Ovary (tissue), 7 donors: ENCODE measurements at regions not wholly inside any gene's neighbourhood (a gene's known extent, or its start where the extent isn't known, plus 50 kb on each side); places are given as distances from the start of the nearest gene placed in this dataset.

ENCODE experiments used
- DNase-seq, 5 donors: peaks; one replicate each; pipeline ENCODE4 v3.0.0-alpha.2; 2019 to 2020
- H3K27ac ChIP-seq, 2 donors: fragments of 200-600 bp; one replicate each; pipeline versions ENCODE4 v1.5.1 to v1.8.0; 2019 to 2022
- H3K27me3 ChIP-seq: fragments of 200-600 bp; one replicate; pipeline ENCODE4 v1.8.0; 2022
- H3K36me3 ChIP-seq: fragments of 200-600 bp; sonication (generic); one replicate; pipeline ENCODE4 v1.5.1; 2019
- H3K4me1 ChIP-seq: one replicate; pipeline ENCODE4 v1.8.1; 2013; ENCODE audit warnings: mild to moderate bottlenecking, moderate library complexity; ENCODE audit not compliant: insufficient read depth
- H3K4me3 ChIP-seq: fragments of 200-600 bp; sonication (generic); one replicate; pipeline ENCODE4 v1.5.1; 2017
- H3K9me3 ChIP-seq, 2 donors: fragments of 200-600 bp in 1 of 2; sonication (generic) in 1 of 2; one replicate each; pipeline versions ENCODE4 v1.5.1 to v1.8.1; 2013 to 2019; ENCODE audit warnings: mild to moderate bottlenecking in 1 of 2, moderate library complexity in 1 of 2
- CTCF ChIP-seq, 3 donors: fragments of 450-650 bp in 2 of 3; fragments of 200-600 bp in 1 of 3; IDR thresholded peaks; one replicate each; pipeline versions ENCODE4 v1.5.1 to v1.8.0; 2016 to 2022; ENCODE audit warnings: antibody characterized with exemption in 3 of 3, mild to moderate bottlenecking in 1 of 3
- EP300 ChIP-seq: sonication (generic); formaldehyde crosslinking; IDR thresholded peaks from one replicate; pipeline ENCODE4 v1.6.1; 2017; ENCODE audit warnings: antibody characterized with exemption
- POLR2A ChIP-seq: fragments of 450-650 bp; IDR thresholded peaks from one replicate; pipeline ENCODE4 v1.6.1; 2017; ENCODE audit warnings: antibody characterized with exemption, mild to moderate bottlenecking, moderate library complexity
- WGBS, 3 donors: extraction: QIAGEN DNeasy Blood & Tissue Kit in 1 of 3; methylation state at CpG; one replicate each; pipeline versions ENCODE4 v1.1.5 to v1.1.7; 2013 to 2017; 5-methylcytosine and 5-hydroxymethylcytosine counted together
- intact Hi-C, 4 donors: fragments of 100-400 bp; cut with DNase I; formaldehyde crosslinking; loops; one replicate each; pipeline versions ENCODE4 v1.11.0 to v1.15.1; 2022 to 2023
- donor health status: DM: no; HTN: no; CAD: no; lungs with moderate emphysema.
- donor health status: DM: no; HTN: no; CAD: no.
- donor health status: Bipolar disorder and iron deficiency.
- donor health status: DM: no; HTN: no; CAD: no.
- donor health status: DM: yes; HTN: yes; CAD: no.

DNA sequence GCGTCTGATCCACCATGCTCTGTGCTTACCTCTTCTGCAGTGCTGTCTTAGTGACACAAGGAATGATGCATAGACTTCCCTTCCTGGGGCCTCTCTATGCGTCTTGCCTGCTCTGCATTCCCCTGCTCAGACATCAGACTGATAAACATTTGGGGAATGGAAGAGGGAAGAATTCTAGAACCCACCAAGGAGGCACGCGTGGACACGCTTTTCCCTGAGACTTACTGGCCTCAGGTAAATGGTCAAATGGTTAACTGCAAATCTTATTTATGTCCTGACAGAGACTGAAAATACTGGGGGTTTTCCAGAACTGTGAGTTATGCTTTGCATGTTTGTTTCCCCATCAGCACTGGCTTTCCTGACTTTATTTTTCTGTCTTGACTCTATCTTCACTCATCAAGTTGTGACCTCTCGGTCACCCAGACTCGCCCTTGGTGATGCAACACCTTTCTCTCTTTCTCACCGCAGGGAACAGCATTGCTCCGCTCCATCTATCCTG is 285.9 kb upstream of the FZD8 start:
- no peaks in the 10 kb centered on the region for H3K36me3 ChIP-seq
- no peak overlapping the region for H3K27ac ChIP-seq
- DNase-seq = no peak
- no peak for TF ChIP-seq EP300
- TF ChIP-seq POLR2A = no peak
- TF ChIP-seq CTCF (IDR thresholded peaks at IDR 0.05) = no peak
- no peaks in the 10 kb centered on the region for H3K9me3 ChIP-seq
- intact Hi-C loops = no loop called here
- H3K4me3 ChIP-seq = no peak overlapping the region
- peaks cover 2% of the 10 kb centered on the region for H3K4me1 ChIP-seq
- 93 to 95% (median 94%) methylated on average over 9 of the region's 9 CpGs for WGBS, 3 donors
- no peaks in the 10 kb centered on the region for H3K27me3 ChIP-seq

- WGBS, 3 donors = 27 to 53% (median 34%) methylated on average over 7 of the region's 7 CpGs
- peaks cover 2% of the 10 kb centered on the region for H3K4me1 ChIP-seq
- no peak overlapping the region for H3K27ac ChIP-seq
- intact Hi-C loops = no loop called here
- no peaks in the 10 kb centered on the region for H3K36me3 ChIP-seq
- H3K27me3 ChIP-seq = no peaks in the 10 kb centered on the region
- no peak for TF ChIP-seq CTCF (IDR thresholded peaks at IDR 0.05)
- TF ChIP-seq EP300 = no peak
- TF ChIP-seq POLR2A = no peak
- DNase-seq = no peak
- no peaks in the 10 kb centered on the region for H3K9me3 ChIP-seq
- H3K4me3 ChIP-seq = no peak overlapping the region
Measured at GRCh38 chr10:35927341-35927740, 285.2 kb upstream of the FZD8 start.

DNA sequence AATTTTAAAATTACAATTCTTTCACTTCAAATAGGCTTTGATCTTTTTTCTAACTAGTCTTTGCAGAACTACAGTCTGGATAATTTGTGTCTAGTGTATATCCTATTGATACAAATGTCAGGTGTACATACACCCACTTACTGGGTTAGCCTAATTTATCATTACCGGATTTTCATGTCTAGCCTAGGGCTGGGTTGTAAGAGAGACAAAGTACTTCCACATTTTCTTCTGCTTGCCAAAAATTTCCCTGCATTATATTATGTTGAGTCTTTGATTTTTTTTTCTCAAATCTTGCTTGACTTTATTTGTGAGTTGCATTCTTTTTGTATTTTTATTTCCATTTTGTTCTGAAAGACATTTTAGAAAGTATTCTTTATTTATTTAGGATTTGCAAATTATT is 284.8 kb upstream of the FZD8 start:
- intact Hi-C loops = no loop called here
- H3K27me3 ChIP-seq = no peaks in the 10 kb centered on the region

DNA sequence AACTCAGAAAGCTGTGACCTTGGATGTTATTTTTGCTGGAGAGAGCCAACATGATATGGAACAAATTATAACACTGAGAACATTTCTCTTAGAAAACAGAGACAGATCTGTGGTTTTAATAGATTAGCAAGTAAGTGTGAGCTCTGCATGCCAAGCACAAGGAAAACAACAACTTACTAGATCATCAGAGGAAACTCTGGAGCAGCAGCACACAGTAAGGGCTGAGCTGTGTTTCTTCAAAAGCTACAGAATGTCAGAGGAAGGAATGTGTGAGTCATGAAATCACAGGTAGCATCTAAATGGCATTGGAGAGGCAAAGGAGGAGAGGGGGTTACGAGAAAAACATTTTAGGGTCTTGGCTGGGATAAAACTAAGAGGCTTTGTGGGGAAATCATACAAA is 283.4 kb upstream of the FZD8 start:
- no peak for DNase-seq
- Histone ChIP-seq H3K27me3 (no peaks in the 10 kb centered on the region), H3K36me3 (no peaks in the 10 kb centered on the region), H3K27ac (no peak overlapping the region), H3K4me1 (peaks cover 2% of the 10 kb centered on the region), H3K4me3 (no peak overlapping the region), H3K9me3 (no peaks in the 10 kb centered on the region)
- intact Hi-C loops = no loop called here
- TF ChIP-seq EP300 = no peak
- TF ChIP-seq POLR2A = no peak
- TF ChIP-seq CTCF (IDR thresholded peaks at IDR 0.05) = no peak
- 7 to 50% (median 31%) methylated on average over 1 of the region's 1 CpG for WGBS, 3 donors

More for the DNA sequence above, 284.8 kb upstream of the FZD8 start:
- H3K36me3 ChIP-seq = no peaks in the 10 kb centered on the region
- H3K4me3 ChIP-seq = no peak overlapping the region
- no peak for TF ChIP-seq EP300
- no peak for TF ChIP-seq CTCF (IDR thresholded peaks at IDR 0.05)
- no peak for TF ChIP-seq POLR2A
- H3K4me1 ChIP-seq = peaks cover 2% of the 10 kb centered on the region
- H3K9me3 ChIP-seq = no peaks in the 10 kb centered on the region
- WGBS, 3 donors = 42 to 55% (median 52%) methylated on average over 1 of the region's 1 CpG
- no peak for DNase-seq
- no peak overlapping the region for H3K27ac ChIP-seq

DNA sequence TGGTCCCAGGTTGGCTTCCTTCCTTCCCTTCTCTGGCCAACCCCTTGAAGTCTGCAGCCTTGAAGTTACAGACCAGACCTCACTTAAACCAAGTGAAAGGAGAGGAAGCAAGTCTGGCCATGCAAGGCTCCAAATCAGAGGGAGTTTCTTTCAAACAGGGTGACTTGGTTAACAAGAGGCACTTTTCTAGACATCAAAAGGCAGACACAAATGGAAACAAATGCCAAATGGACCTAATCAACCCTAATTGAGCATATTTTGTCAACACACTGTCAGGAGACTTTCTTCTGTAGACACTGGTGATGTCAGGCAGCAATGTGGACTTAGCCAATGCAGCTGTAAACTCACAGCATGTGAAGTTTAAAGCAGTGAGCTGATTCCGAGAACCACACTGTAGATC is 282.7 kb upstream of the FZD8 start:
- Histone ChIP-seq H3K36me3 (no peaks in the 10 kb centered on the region), H3K4me1 (peaks cover 2% of the 10 kb centered on the region), H3K27me3 (no peaks in the 10 kb centered on the region), H3K9me3 (no peaks in the 10 kb centered on the region), H3K4me3 (no peak overlapping the region), H3K27ac (no peak overlapping the region)
- TF ChIP-seq POLR2A (no peak), EP300 (no peak), CTCF (IDR thresholded peaks at IDR 0.05) (no peak)
- 28 to 45% (median 43%) methylated on average over 1 of the region's 1 CpG for WGBS, 3 donors
- intact Hi-C loops = no loop called here
- no peak for DNase-seq
